ENCODE measurements at regions not wholly inside any gene's neighbourhood (a gene's known extent, or its start where the extent isn't known, plus 50 kb on each side); places are given as distances from the start of the nearest gene placed in this dataset.

- TF ChIP-seq CTCF (IDR thresholded peaks at IDR 0.05) (no peak), POLR2A (IDR thresholded peaks at IDR 0.05) (no peak)
These were observed 893.5 kb downstream of the TUSC7 start for GRCh38 chr3:117603097-117603496.

All from right lobe of liver (tissue), 4 donors.